H1 (cell line): ENCODE measurements at regions not wholly inside any gene's neighbourhood (a gene's known extent, or its start where the extent isn't known, plus 50 kb on each side); places are given as distances from the start of the nearest gene placed in this dataset.

Experiments
- CTCF ChIA-PET: fragments of 300-600 bp; sonication (Branson Sonifier 250); formaldehyde crosslinking; loops from one replicate; lab custom pipeline; 2021; ENCODE audit not compliant: partially characterized antibody; lab: Charles Lee
- POLR2A ChIA-PET: fragments of 300-600 bp; sonication (Branson Sonifier 250); formaldehyde crosslinking; loops from one replicate; lab custom pipeline; 2021; ENCODE audit warnings: inconsistent platforms; ENCODE audit not compliant: partially characterized antibody; lab: Charles Lee
- DNase-seq, 2 experiments: peaks; one replicate each; pipeline versions ENCODE4 v3.0.0 to v3.0.0-alpha.2; 2010 to 2022; ENCODE audit warnings: low spot score in 2 of 2, low read depth in 1 of 2, mixed read lengths in 1 of 2
- FAIRE-seq: peaks from 2 replicates; lab custom pipeline; 2011; peaks lifted over from hg19 to GRCh38; lab: Jason Lieb, UNC
- H2AFZ ChIP-seq: 2 replicates; pipeline ENCODE4 v1.8.1; 2012; ENCODE audit warnings: low read length, inconsistent platforms
- H2AK5ac ChIP-seq: 2 replicates; pipeline ENCODE4 v1.6.1; 2013; ENCODE audit warnings: low read depth, low read length
- H2BK120ac ChIP-seq: replicated peaks from 2 replicates; pipeline ENCODE3; 2013; ENCODE audit warnings: low read depth, low read length, inconsistent platforms
- H2BK12ac ChIP-seq: 2 replicates; pipeline ENCODE4 v1.6.1; 2013; ENCODE audit warnings: low read depth, low read length
- H2BK15ac ChIP-seq: 2 replicates; pipeline ENCODE4 v1.6.1; 2013; ENCODE audit warnings: low read length
- H2BK20ac ChIP-seq: 2 replicates; pipeline ENCODE4 v1.6.1; 2013; ENCODE audit warnings: low read length
- H2BK5ac ChIP-seq: 2 replicates; pipeline ENCODE4 v1.6.1; 2013; ENCODE audit warnings: low read depth, low read length
- H3K14ac ChIP-seq: 2 replicates; pipeline ENCODE4 v1.6.1; 2013; ENCODE audit warnings: inconsistent platforms; ENCODE audit not compliant: insufficient read length
- H3K18ac ChIP-seq: 2 replicates; pipeline ENCODE4 v1.6.1; 2013; ENCODE audit warnings: low read length; ENCODE audit errors: extremely low read depth
- H3K23ac ChIP-seq: 2 replicates; pipeline ENCODE4 v1.6.1; 2013; ENCODE audit warnings: inconsistent platforms; ENCODE audit not compliant: insufficient read length
- H3K23me2 ChIP-seq: 2 replicates; pipeline ENCODE4 v1.6.1; 2013; ENCODE audit warnings: low read depth, low read length
- H3K27ac ChIP-seq: 2 replicates; pipeline ENCODE4 v1.6.1; 2011; ENCODE audit warnings: low read depth, low read length, inconsistent platforms
- H3K27me3 ChIP-seq, 4 experiments: replicated peaks in 1 of 4; 1 replicate in 1 of 4; 2 replicates in 3 of 4; pipeline versions ENCODE4 v1.6.1 to v1.8.1; 2011 to 2013; ENCODE audit warnings: low read length in 3 of 4, mild to moderate bottlenecking in 3 of 4, inconsistent platforms in 2 of 4, mixed read lengths in 2 of 4, moderate library complexity in 1 of 4; ENCODE audit not compliant: control insufficient read depth in 3 of 4, insufficient read depth in 3 of 4; ENCODE audit errors: extremely low read depth in 1 of 4
- H3K36me3 ChIP-seq, 4 experiments: 2 replicates each; pipeline versions ENCODE4 v1.6.1 to v1.8.1; 2011 to 2013; ENCODE audit warnings: mild to moderate bottlenecking in 4 of 4, low read length in 3 of 4, moderate library complexity in 2 of 4, control low read depth in 1 of 4, inconsistent platforms in 1 of 4; ENCODE audit not compliant: insufficient read depth in 4 of 4, control insufficient read depth in 2 of 4
- H3K4ac ChIP-seq: replicated peaks from 2 replicates; pipeline ENCODE3; 2013; ENCODE audit warnings: low read length, low read depth, mixed read lengths, inconsistent platforms; ENCODE audit not compliant: insufficient read length
- H3K4me1 ChIP-seq, 4 experiments: replicated peaks in 1 of 4; 1 replicate in 1 of 4; 2 replicates in 3 of 4; pipeline versions ENCODE4 v1.6.1 to v1.8.1; 2011 to 2013; ENCODE audit warnings: low read length in 3 of 4, inconsistent platforms in 2 of 4, mixed read lengths in 1 of 4; ENCODE audit not compliant: insufficient read depth in 4 of 4, control insufficient read depth in 3 of 4
- H3K4me2 ChIP-seq, 2 experiments: 2 replicates each; pipeline versions ENCODE4 v1.6.1 to v1.8.1; 2011 to 2013; ENCODE audit warnings: low read depth in 2 of 2, low read length in 2 of 2, control low read depth in 1 of 2, inconsistent platforms in 1 of 2, mild to moderate bottlenecking in 1 of 2; ENCODE audit not compliant: insufficient read depth in 1 of 2
- H3K4me3 ChIP-seq, 4 experiments: fragments of 200-600, 300-600 bp in 1 of 4; sonication (generic), shearing (Covaris generic), sonication (Bioruptor Twin) in 1 of 4; 2 replicates each; pipeline versions ENCODE4 v1.5.1 to v1.8.1; 2011 to 2016; ENCODE audit warnings: low read length in 4 of 4, low read depth in 3 of 4, control low read depth in 2 of 4, inconsistent platforms in 2 of 4, mild to moderate bottlenecking in 2 of 4, mixed read lengths in 1 of 4, moderate library complexity in 1 of 4; ENCODE audit not compliant: insufficient read depth in 2 of 4; ENCODE audit errors: extremely low read depth in 1 of 4
- H3K56ac ChIP-seq: replicated peaks from 2 replicates; pipeline ENCODE3; 2013; ENCODE audit warnings: low read depth, mild to moderate bottlenecking, mixed read lengths, low read length, inconsistent platforms; ENCODE audit not compliant: insufficient read length
- H3K79me1 ChIP-seq: 2 replicates; pipeline ENCODE4 v1.6.1; 2013; ENCODE audit warnings: low read depth, low read length, control low read depth
- H3K79me2 ChIP-seq, 2 experiments: 2 replicates each; pipeline versions ENCODE4 v1.6.1 to v1.8.1; 2012 to 2013; ENCODE audit warnings: low read length in 2 of 2, mild to moderate bottlenecking in 2 of 2, inconsistent platforms in 1 of 2; ENCODE audit not compliant: insufficient read depth in 2 of 2, control insufficient read depth in 1 of 2
- H3K9ac ChIP-seq, 4 experiments: replicated peaks in 1 of 4; 1 replicate in 1 of 4; 2 replicates in 3 of 4; pipeline versions ENCODE4 v1.6.1 to v1.8.1; 2011 to 2013; ENCODE audit warnings: low read depth in 3 of 4, low read length in 3 of 4, control low read depth in 2 of 4, mild to moderate bottlenecking in 2 of 4, moderate library complexity in 2 of 4, inconsistent platforms in 1 of 4; ENCODE audit errors: extremely low read depth in 1 of 4
- H3K9me3 ChIP-seq, 2 experiments: 2 replicates each; pipeline versions ENCODE4 v1.6.1 to v1.8.1; 2012 to 2013; ENCODE audit warnings: mild to moderate bottlenecking in 2 of 2, moderate library complexity in 2 of 2, control low read depth in 1 of 2, inconsistent platforms in 1 of 2, low read depth in 1 of 2, low read length in 1 of 2, mixed read lengths in 1 of 2; ENCODE audit not compliant: insufficient read depth in 2 of 2
- H4K20me1 ChIP-seq, 2 experiments: replicated peaks in 1 of 2; 2 replicates each; pipeline versions ENCODE3 to v1.8.1; 2011 to 2013; ENCODE audit warnings: inconsistent platforms in 2 of 2, low read length in 2 of 2, mild to moderate bottlenecking in 1 of 2; ENCODE audit not compliant: insufficient read depth in 2 of 2, control insufficient read depth in 1 of 2
- H4K5ac ChIP-seq: 2 replicates; pipeline ENCODE4 v1.6.1; 2013; ENCODE audit warnings: low read length, low read depth, mixed read lengths, inconsistent platforms; ENCODE audit not compliant: insufficient read length
- H4K8ac ChIP-seq: 2 replicates; pipeline ENCODE4 v1.8.0; 2013; ENCODE audit warnings: mild to moderate bottlenecking, moderate library complexity, low read length, inconsistent platforms; ENCODE audit not compliant: insufficient read depth; ENCODE audit errors: extremely low read depth
- H4K91ac ChIP-seq: replicated peaks from 2 replicates; pipeline ENCODE3; 2013; ENCODE audit warnings: low read length, mixed read lengths, inconsistent platforms; ENCODE audit not compliant: insufficient read length
- BCL11A ChIP-seq, 2 experiments: IDR thresholded peaks; one replicate each; pipeline ENCODE4 v1.6.1; 2011; ENCODE audit warnings: low read depth in 2 of 2, low read length in 2 of 2, mild to moderate bottlenecking in 2 of 2
- CREB1 ChIP-seq: IDR thresholded peaks from 2 replicates; pipeline ENCODE4 v1.6.1; 2012; ENCODE audit warnings: inconsistent platforms
- GABPA ChIP-seq: IDR thresholded peaks from 2 replicates; pipeline ENCODE4 v1.6.1; 2011; ENCODE audit warnings: mild to moderate bottlenecking, low read length, moderate library complexity, borderline replicate concordance; ENCODE audit not compliant: insufficient read depth
- HDAC6 ChIP-seq: IDR thresholded peaks from one replicate; pipeline ENCODE4 v1.7.1; 2012; ENCODE audit warnings: low read depth, mild to moderate bottlenecking, inconsistent platforms, low read length, moderate library complexity
- JUN ChIP-seq: IDR thresholded peaks from 2 replicates; pipeline ENCODE4 v1.6.1; 2011; ENCODE audit warnings: low read depth, mild to moderate bottlenecking, improper control_type of control experiment, low read length
- PHF8 ChIP-seq: fragments of 200-600 bp; sonication (generic); conservative IDR thresholded peaks from 2 replicates; pipeline ENCODE4 v1.7.1; 2012; ENCODE audit warnings: low read depth, mild to moderate bottlenecking, inconsistent platforms, low read length, moderate library complexity
- RNF2 ChIP-seq: fragments of 200-900, 300-1000 bp; sonication (generic); IDR thresholded peaks from 2 replicates; pipeline ENCODE4 v1.7.1; 2016; ENCODE audit warnings: borderline replicate concordance, low read depth, mild to moderate bottlenecking, antibody characterized with exemption, low read length; ENCODE audit not compliant: poor library complexity, severe bottlenecking; ENCODE audit errors: missing control alignments
- SRF ChIP-seq: IDR thresholded peaks from 2 replicates; pipeline ENCODE4 v1.6.1; 2011; ENCODE audit warnings: mild to moderate bottlenecking, low read depth, low read length, moderate library complexity
- YY1 ChIP-seq: IDR thresholded peaks from 2 replicates; pipeline ENCODE4 v1.6.1; 2011; ENCODE audit warnings: low read depth, mild to moderate bottlenecking, low read length
- WGBS, 2 experiments: shearing (Covaris generic) in 1 of 2; methylation state at CpG; one replicate each; pipeline versions ENCODE4 v1.1.6 to v1.1.7; 2013 to 2015; ENCODE audit warnings: low lambda C conversion rate in 2 of 2, mixed read lengths in 2 of 2, inconsistent platforms in 1 of 2, low coverage in 1 of 2, missing lambda C conversion rate in 1 of 2; ENCODE audit not compliant: insufficient replicate concordance in 2 of 2, insufficient coverage in 1 of 2, insufficient read length in 1 of 2; ENCODE audit errors: extremely low coverage in 1 of 2, missing lambda C conversion rate in 1 of 2; 5-methylcytosine and 5-hydroxymethylcytosine counted together
- TF ChIP-seq, protein P1 (sequence below): IDR thresholded peaks from 2 replicates; pipeline ENCODE4 v1.6.1; 2011; ENCODE audit warnings: low read length, improper control_type of control experiment
- TF ChIP-seq, protein P2 (sequence below): IDR thresholded peaks from 2 replicates; pipeline ENCODE4 v1.6.1; 2012; ENCODE audit warnings: inconsistent platforms

DNA sequence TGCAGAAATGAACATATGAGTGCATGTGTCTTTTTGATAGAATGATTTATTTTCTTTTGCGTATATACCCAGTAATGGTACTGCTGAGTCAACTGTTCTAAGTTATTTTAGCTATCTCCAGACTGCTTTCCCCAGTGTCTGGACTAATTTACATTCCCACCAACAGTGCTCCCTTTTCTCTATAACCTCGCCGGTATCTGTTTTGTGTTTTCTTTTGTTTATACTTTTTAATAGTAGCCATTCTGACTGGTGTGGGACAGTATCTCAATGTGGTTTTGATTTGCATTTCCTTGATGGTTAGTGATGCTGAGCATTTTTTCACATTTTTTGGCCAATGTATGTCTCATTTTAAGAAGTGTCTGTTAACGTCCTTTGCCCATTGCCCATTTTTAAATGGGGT, 218.6 kb upstream of the KCNIP4 start:
- WGBS, 2 experiments, result 94% methylated on average over 4 of the region's 4 CpGs; no CpG with 5 or more reads in 1 of the 2 experiments
- no peak overlapping the region for H4K5ac ChIP-seq
- H2BK5ac ChIP-seq, result no peak overlapping the region
- H2BK20ac ChIP-seq, result no peak overlapping the region
- H3K27me3 ChIP-seq, result no peaks in the 10 kb centered on the region
- H2AK5ac ChIP-seq, result no peak overlapping the region
- H2BK120ac ChIP-seq, result no peak overlapping the region
- no peaks in the 10 kb centered on the region for H3K23me2 ChIP-seq
- no peaks in the 10 kb centered on the region for H3K36me3 ChIP-seq
- H3K4me2 ChIP-seq, result no peak overlapping the region
- H3K14ac ChIP-seq, result no peak overlapping the region
- FAIRE-seq (no peak), DNase-seq (no peak)
- H2BK15ac ChIP-seq, result no peak overlapping the region
- ChIA-PET CTCF (no interaction called here), POLR2A (no interaction called here)
- no peak overlapping the region for H2AFZ ChIP-seq
- H4K8ac ChIP-seq, result no peak overlapping the region
- H3K23ac ChIP-seq, result no peak overlapping the region
- TF ChIP-seq, protein P1, sequence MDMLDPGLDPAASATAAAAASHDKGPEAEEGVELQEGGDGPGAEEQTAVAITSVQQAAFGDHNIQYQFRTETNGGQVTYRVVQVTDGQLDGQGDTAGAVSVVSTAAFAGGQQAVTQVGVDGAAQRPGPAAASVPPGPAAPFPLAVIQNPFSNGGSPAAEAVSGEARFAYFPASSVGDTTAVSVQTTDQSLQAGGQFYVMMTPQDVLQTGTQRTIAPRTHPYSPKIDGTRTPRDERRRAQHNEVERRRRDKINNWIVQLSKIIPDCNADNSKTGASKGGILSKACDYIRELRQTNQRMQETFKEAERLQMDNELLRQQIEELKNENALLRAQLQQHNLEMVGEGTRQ, result no peak
- TF ChIP-seq YY1, result no peak
- no peak for TF ChIP-seq HDAC6
- no peak for TF ChIP-seq GABPA
- no peak for TF ChIP-seq CREB1
- TF ChIP-seq SRF, result no peak
- TF ChIP-seq, protein P2, sequence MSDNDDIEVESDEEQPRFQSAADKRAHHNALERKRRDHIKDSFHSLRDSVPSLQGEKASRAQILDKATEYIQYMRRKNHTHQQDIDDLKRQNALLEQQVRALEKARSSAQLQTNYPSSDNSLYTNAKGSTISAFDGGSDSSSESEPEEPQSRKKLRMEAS, result no peak
- no peak for TF ChIP-seq RNF2
- TF ChIP-seq BCL11A (IDR thresholded peaks at IDR 0.05; ENCODE audit: low read depth in 2 of 2, low read length in 2 of 2), result no peak
- TF ChIP-seq JUN, result no peak
- TF ChIP-seq PHF8, result no peak
- no peak overlapping the region for H3K9ac ChIP-seq
- H3K4ac ChIP-seq, result no peak overlapping the region
- no peak overlapping the region for H2BK12ac ChIP-seq
- no peak overlapping the region for H3K18ac ChIP-seq
- no peaks in the 10 kb centered on the region for H3K9me3 ChIP-seq
- no peak overlapping the region for H4K91ac ChIP-seq
- H3K79me2 ChIP-seq, result no peaks in the 10 kb centered on the region
- no peak overlapping the region for H3K4me3 ChIP-seq
- H3K56ac ChIP-seq, result no peak overlapping the region
- H3K79me1 ChIP-seq, result no peaks in the 10 kb centered on the region
- H3K4me1 ChIP-seq, result no peaks in the 10 kb centered on the region
- no peak overlapping the region for H3K27ac ChIP-seq
- no peaks in the 10 kb centered on the region for H4K20me1 ChIP-seq
